Activated CD4-positive, alpha-beta memory T cell treated with anti-CD3 and anti-CD28 coated beads for 36 hours (primary cell): ENCODE measurements at regions not wholly inside any gene's neighbourhood (a gene's known extent, or its start where the extent isn't known, plus 50 kb on each side); places are given as distances from the start of the nearest gene placed in this dataset.

Source experiments
- CTCF ChIA-PET: fragments of 350-600 bp; sonication (Branson Sonifier 250); formaldehyde crosslinking; loops from one replicate; lab custom pipeline; 2021; ENCODE audit warnings: antibody characterized with exemption, inconsistent platforms; lab: Charles Lee
- POLR2A ChIA-PET: fragments of 350-600 bp; sonication (Branson Sonifier 250); formaldehyde crosslinking; loops from one replicate; lab custom pipeline; 2021; ENCODE audit warnings: antibody characterized with exemption; lab: Charles Lee
- DNase-seq: peaks from one replicate; pipeline ENCODE4 v3.0.0-alpha.2; 2020
- H3K27ac Mint-ChIP-seq: one replicate; pipeline ENCODE4 v1.8.0; 2021; ENCODE audit warnings: mixed read lengths
- H3K27me3 Mint-ChIP-seq: one replicate; pipeline ENCODE4 v1.8.0; 2021; ENCODE audit warnings: mixed read lengths
- H3K36me3 Mint-ChIP-seq: one replicate; pipeline ENCODE4 v1.8.0; 2021; ENCODE audit warnings: mixed read lengths
- H3K4me1 Mint-ChIP-seq: one replicate; pipeline ENCODE4 v1.8.0; 2021; ENCODE audit warnings: low read depth, mixed read lengths
- H3K4me3 Mint-ChIP-seq: one replicate; pipeline ENCODE4 v1.8.0; 2021; ENCODE audit warnings: mild to moderate bottlenecking, mixed read lengths
- H3K9me3 Mint-ChIP-seq: one replicate; pipeline ENCODE4 v1.8.0; 2021; ENCODE audit warnings: mixed read lengths
- intact Hi-C: fragments of 100-400 bp; cut with micrococcal nuclease; formaldehyde crosslinking; loops from one replicate; pipeline ENCODE4 v1.15.1; 2023

- DNase-seq, result no peak
- H3K27me3 Mint-ChIP-seq, result peaks cover 7% of the 10 kb centered on the region
- ChIA-PET CTCF (no interaction called here), POLR2A (no interaction called here)
- H3K27ac Mint-ChIP-seq, result no peak overlapping the region
- peaks cover 2% of the 10 kb centered on the region for H3K4me1 Mint-ChIP-seq
- H3K36me3 Mint-ChIP-seq, result no peaks in the 10 kb centered on the region
- intact Hi-C loops, result no loop called here
- H3K9me3 Mint-ChIP-seq, result no peaks in the 10 kb centered on the region
- no peak overlapping the region for H3K4me3 Mint-ChIP-seq
Measured at GRCh38 chr10:28788762-28789161, 111.4 kb downstream of the BAMBI start.

- DNase-seq, result no peak
- Mint-ChIP-seq H3K27ac (no peak overlapping the region), H3K36me3 (no peaks in the 10 kb centered on the region), H3K4me3 (no peak overlapping the region), H3K4me1 (peaks cover 2% of the 10 kb centered on the region), H3K9me3 (no peaks in the 10 kb centered on the region), H3K27me3 (peaks cover 7% of the 10 kb centered on the region)
- POLR2A ChIA-PET, result no interaction called here
- intact Hi-C loops, result no loop called here
- CTCF ChIA-PET, result no interaction called here
Measured at GRCh38 chr10:28790146-28790545, 112.8 kb downstream of the BAMBI start.

GRCh38 chr10:28793482-28793881, 116.2 kb downstream of the BAMBI start:
- intact Hi-C loops, result no loop called here
- ChIA-PET POLR2A (no interaction called here), CTCF (no interaction called here)
- DNase-seq, result no peak
- H3K4me3 Mint-ChIP-seq, result no peak overlapping the region
- no peaks in the 10 kb centered on the region for H3K36me3 Mint-ChIP-seq
- peaks cover 1% of the 10 kb centered on the region for H3K4me1 Mint-ChIP-seq
- H3K27ac Mint-ChIP-seq, result no peak overlapping the region
- H3K27me3 Mint-ChIP-seq, result peaks cover 4% of the 10 kb centered on the region
- no peaks in the 10 kb centered on the region for H3K9me3 Mint-ChIP-seq

- Mint-ChIP-seq H3K36me3 (no peaks in the 10 kb centered on the region), H3K27me3 (no peaks in the 10 kb centered on the region), H3K4me3 (no peak overlapping the region), H3K9me3 (no peaks in the 10 kb centered on the region), H3K4me1 (no peaks in the 10 kb centered on the region), H3K27ac (no peak overlapping the region)
- CTCF ChIA-PET, result no interaction called here
- no peak for DNase-seq
- POLR2A ChIA-PET, result no interaction called here
- intact Hi-C loops, result no loop called here
Measured at GRCh38 chr10:28794986-28795385, 117.7 kb downstream of the BAMBI start.

GRCh38 chr10:28796606-28797512, 119.5 kb downstream of the BAMBI start:
- CTCF ChIA-PET, result no interaction called here
- no peaks in the 10 kb centered on the region for H3K9me3 Mint-ChIP-seq
- no peak for DNase-seq
- no peaks in the 10 kb centered on the region for H3K27me3 Mint-ChIP-seq
- POLR2A ChIA-PET, result no interaction called here
- H3K36me3 Mint-ChIP-seq, result no peaks in the 10 kb centered on the region
- no peaks in the 10 kb centered on the region for H3K4me1 Mint-ChIP-seq
- intact Hi-C loops, result no loop called here
- H3K27ac Mint-ChIP-seq, result no peak overlapping the region
- H3K4me3 Mint-ChIP-seq, result no peak overlapping the region

GRCh38 chr10:28797904-28798371, 120.6 kb downstream of the BAMBI start:
- H3K27ac Mint-ChIP-seq, result no peak overlapping the region
- no peaks in the 10 kb centered on the region for H3K4me1 Mint-ChIP-seq
- H3K36me3 Mint-ChIP-seq, result no peaks in the 10 kb centered on the region
- H3K27me3 Mint-ChIP-seq, result no peaks in the 10 kb centered on the region
- H3K4me3 Mint-ChIP-seq, result no peak overlapping the region
- ChIA-PET CTCF (no interaction called here), POLR2A (no interaction called here)
- no peak for DNase-seq
- intact Hi-C loops, result no loop called here
- H3K9me3 Mint-ChIP-seq, result no peaks in the 10 kb centered on the region

- DNase-seq, result no peak
- CTCF ChIA-PET, result no interaction called here
- Mint-ChIP-seq H3K9me3 (no peaks in the 10 kb centered on the region), H3K4me1 (no peaks in the 10 kb centered on the region), H3K27ac (no peak overlapping the region), H3K4me3 (no peak overlapping the region), H3K27me3 (peaks cover under 1% of the 10 kb centered on the region), H3K36me3 (no peaks in the 10 kb centered on the region)
- POLR2A ChIA-PET, result no interaction called here
- intact Hi-C loops, result no loop called here
Measured at GRCh38 chr10:28798428-28798955, 121.2 kb downstream of the BAMBI start.

- POLR2A ChIA-PET, result no interaction called here
- no peaks in the 10 kb centered on the region for H3K36me3 Mint-ChIP-seq
- H3K4me1 Mint-ChIP-seq, result no peaks in the 10 kb centered on the region
- peaks cover 3% of the 10 kb centered on the region for H3K27me3 Mint-ChIP-seq
- intact Hi-C loops, result no loop called here
- no peak overlapping the region for H3K27ac Mint-ChIP-seq
- DNase-seq, result no peak
- CTCF ChIA-PET, result no interaction called here
- H3K4me3 Mint-ChIP-seq, result no peak overlapping the region
- H3K9me3 Mint-ChIP-seq, result no peaks in the 10 kb centered on the region
Measured at GRCh38 chr10:28798964-28799363, 121.6 kb downstream of the BAMBI start.

- Mint-ChIP-seq H3K4me3 (no peak overlapping the region), H3K4me1 (no peaks in the 10 kb centered on the region), H3K27me3 (peaks cover 3% of the 10 kb centered on the region), H3K27ac (no peak overlapping the region), H3K36me3 (no peaks in the 10 kb centered on the region), H3K9me3 (no peaks in the 10 kb centered on the region)
- ChIA-PET CTCF (no interaction called here), POLR2A (no interaction called here)
- DNase-seq, result no peak
- intact Hi-C loops, result no loop called here
Measured at GRCh38 chr10:28800144-28800543, 122.8 kb downstream of the BAMBI start.

GRCh38 chr10:28801247-28801646, 123.9 kb downstream of the BAMBI start:
- Mint-ChIP-seq H3K9me3 (no peaks in the 10 kb centered on the region), H3K4me1 (no peaks in the 10 kb centered on the region), H3K27ac (no peak overlapping the region), H3K36me3 (no peaks in the 10 kb centered on the region), H3K4me3 (no peak overlapping the region), H3K27me3 (peaks cover 7% of the 10 kb centered on the region)
- intact Hi-C loops, result no loop called here
- POLR2A ChIA-PET, result no interaction called here
- CTCF ChIA-PET, result interaction anchor here (0.6 kb wide), 1 partner anchor 171 kb away, joined by 3 read pairs; no protein-coding TSS in a partner anchor
- no peak for DNase-seq

GRCh38 chr10:28801869-28802268, 124.5 kb downstream of the BAMBI start:
- POLR2A ChIA-PET, result no interaction called here
- Mint-ChIP-seq H3K4me3 (no peak overlapping the region), H3K4me1 (no peaks in the 10 kb centered on the region), H3K36me3 (no peaks in the 10 kb centered on the region), H3K9me3 (no peaks in the 10 kb centered on the region), H3K27me3 (peaks cover 8% of the 10 kb centered on the region), H3K27ac (no peak overlapping the region)
- intact Hi-C loops, result no loop called here
- CTCF ChIA-PET, result no interaction called here
- no peak for DNase-seq

- no peak overlapping the region for H3K4me3 Mint-ChIP-seq
- intact Hi-C loops, result no loop called here
- H3K27ac Mint-ChIP-seq, result no peak overlapping the region
- CTCF ChIA-PET, result interaction anchor here (0.6 kb wide), 1 partner anchor 690 kb away, joined by 3 read pairs; no protein-coding TSS in a partner anchor
- no peaks in the 10 kb centered on the region for H3K9me3 Mint-ChIP-seq
- DNase-seq, result no peak
- peaks cover 3% of the 10 kb centered on the region for H3K4me1 Mint-ChIP-seq
- no peaks in the 10 kb centered on the region for H3K36me3 Mint-ChIP-seq
- POLR2A ChIA-PET, result no interaction called here
- peaks cover 28% of the 10 kb centered on the region for H3K27me3 Mint-ChIP-seq
Measured at GRCh38 chr10:28805390-28805789, 128.1 kb downstream of the BAMBI start.
